Gastrocnemius medialis (tissue), 4 donors: ENCODE measurements at regions not wholly inside any gene's neighbourhood (a gene's known extent, or its start where the extent isn't known, plus 50 kb on each side); places are given as distances from the start of the nearest gene placed in this dataset.

Experiments
- CTCF ChIP-seq, 5 experiments: fragments of 450-650 bp in 3 of 5; fragments of 200-600 bp in 2 of 5; sonication (generic) in 2 of 5; IDR thresholded peaks in 4 of 5; conservative IDR thresholded peaks in 1 of 5; 1 replicate in 4 of 5; 2 replicates in 1 of 5; pipeline ENCODE4 v1.5.1; 2016 to 2019; ENCODE audit warnings: antibody characterized with exemption in 5 of 5, mild to moderate bottlenecking in 3 of 5, moderate library complexity in 3 of 5
- POLR2A ChIP-seq, 2 donors: fragments of 450-650 bp; IDR thresholded peaks; one replicate each; pipeline ENCODE4 v1.6.1; 2017; ENCODE audit warnings: antibody characterized with exemption in 2 of 2, mild to moderate bottlenecking in 2 of 2, moderate library complexity in 2 of 2

- TF ChIP-seq POLR2A (IDR thresholded peaks at IDR 0.05) (no peak), CTCF (IDR thresholded peaks at IDR 0.05 in 4 of 5, conservative IDR thresholded peaks at IDR 0.05 in 1 of 5) (no peak)
These were observed 416.6 kb downstream of the AEBP2 start for GRCh38 chr12:19855851-19856250.
